GM19351 (cell line): ENCODE measurements at regions not wholly inside any gene's neighbourhood (a gene's known extent, or its start where the extent isn't known, plus 50 kb on each side); places are given as distances from the start of the nearest gene placed in this dataset.

Experiments
- ATAC-seq: cut with Tn5 transposase; IDR thresholded peaks from one replicate; pipeline ENCODE4 v1.9.1; 2021; ENCODE audit warnings: mild to moderate bottlenecking, moderate library complexity; ENCODE audit not compliant: unreplicated experiment

DNA sequence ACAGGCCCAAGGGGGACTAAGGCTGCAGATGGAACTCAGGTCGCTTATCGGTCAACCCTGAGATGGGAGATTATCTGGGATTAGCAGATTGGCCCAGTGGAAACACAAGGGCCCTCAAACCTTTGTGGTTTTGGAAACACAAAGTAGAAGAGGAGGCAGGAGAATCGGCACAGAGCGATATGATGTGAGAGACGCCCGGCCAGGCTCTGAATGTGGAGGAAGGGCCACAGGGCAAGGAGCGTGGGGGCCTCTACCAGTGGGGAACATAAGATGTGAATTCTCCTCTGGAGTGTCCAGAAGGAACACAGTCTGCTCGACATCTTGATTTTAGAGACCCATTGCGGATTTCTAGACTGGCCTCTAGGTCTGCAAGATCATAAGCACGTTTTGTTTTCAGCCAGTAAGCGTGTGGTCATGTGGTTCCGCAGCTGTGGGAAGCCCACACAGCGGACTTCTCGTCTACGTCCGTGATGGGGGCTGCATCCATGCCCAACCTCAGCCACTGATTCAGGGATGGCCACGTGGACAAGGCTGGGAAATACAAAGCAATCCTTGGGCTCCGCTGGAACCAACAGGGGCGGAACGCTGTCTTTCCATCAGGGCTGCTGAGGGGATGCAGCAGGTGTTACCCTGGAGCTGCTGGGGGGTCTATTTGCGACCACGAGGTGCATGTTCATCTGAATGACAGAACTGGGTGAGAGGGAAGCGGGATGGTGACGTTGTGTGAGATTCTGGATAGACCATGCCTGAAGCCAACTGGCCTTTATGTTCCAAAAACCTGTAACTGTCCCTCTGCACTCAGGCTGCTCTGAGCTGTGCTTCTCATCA is 127.6 kb upstream of the PMEPA1 start:
- ATAC-seq: no peak

DNA sequence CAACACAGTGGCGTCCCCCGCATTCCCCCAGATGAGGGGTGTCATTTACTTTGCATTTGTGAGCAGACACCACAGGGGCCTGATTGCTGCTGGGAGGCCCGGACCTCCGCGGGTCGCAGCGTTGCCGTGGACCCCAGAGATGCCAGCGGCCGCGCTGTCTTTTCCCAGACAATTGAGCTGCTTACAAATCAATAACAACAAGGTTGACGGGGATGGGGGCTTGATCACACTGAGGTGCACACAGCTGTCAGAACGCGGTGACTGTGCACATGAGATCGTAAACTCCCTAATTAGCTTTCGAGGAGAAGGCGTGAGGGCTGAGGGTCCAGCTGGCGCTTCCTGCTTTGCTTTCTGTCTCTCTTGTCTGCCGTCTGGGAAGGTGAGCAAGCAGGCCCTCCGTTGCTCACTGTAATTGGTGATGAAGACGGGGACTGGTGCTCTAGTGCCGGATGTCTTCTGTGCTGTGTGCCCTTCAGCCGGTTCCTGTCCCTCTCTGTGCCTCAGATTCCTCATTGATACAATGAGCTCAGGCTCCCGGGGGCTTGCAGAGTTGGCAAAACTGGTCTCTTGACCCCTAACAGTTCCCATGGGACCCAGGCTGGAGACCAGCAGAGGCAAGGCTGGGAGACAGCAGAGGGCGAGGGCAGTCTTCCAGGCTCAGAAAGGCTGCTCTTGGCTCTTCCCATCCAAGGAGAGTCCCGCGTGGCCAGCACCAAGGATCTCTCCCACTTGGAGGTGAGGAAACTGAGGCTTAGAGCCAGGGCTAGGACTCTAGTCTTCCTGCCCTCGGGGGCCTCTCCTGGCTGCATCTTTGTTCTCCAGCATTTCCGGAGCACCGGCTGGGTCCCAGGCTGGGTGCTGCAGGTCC is 126.0 kb upstream of the PMEPA1 start:
- ATAC-seq: no peak

DNA sequence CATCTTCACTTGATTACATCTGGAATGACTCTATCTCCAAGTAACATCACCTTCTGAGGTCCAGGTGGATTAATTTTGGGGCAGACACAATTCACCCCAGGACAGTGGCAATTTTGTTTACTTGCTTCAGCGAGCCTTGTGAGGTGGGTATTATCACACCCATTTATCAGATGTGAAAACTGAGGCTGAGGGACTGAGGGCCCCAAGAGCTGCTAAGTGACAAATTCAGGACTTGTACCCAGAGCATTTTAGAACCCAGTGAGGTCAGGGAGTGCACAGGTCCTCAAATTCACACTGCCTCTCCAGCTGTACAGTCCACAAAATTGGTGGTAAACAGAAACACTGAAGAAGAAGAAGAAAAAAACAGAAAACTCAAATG is 125.2 kb upstream of the PMEPA1 start:
- ATAC-seq: no peak

DNA sequence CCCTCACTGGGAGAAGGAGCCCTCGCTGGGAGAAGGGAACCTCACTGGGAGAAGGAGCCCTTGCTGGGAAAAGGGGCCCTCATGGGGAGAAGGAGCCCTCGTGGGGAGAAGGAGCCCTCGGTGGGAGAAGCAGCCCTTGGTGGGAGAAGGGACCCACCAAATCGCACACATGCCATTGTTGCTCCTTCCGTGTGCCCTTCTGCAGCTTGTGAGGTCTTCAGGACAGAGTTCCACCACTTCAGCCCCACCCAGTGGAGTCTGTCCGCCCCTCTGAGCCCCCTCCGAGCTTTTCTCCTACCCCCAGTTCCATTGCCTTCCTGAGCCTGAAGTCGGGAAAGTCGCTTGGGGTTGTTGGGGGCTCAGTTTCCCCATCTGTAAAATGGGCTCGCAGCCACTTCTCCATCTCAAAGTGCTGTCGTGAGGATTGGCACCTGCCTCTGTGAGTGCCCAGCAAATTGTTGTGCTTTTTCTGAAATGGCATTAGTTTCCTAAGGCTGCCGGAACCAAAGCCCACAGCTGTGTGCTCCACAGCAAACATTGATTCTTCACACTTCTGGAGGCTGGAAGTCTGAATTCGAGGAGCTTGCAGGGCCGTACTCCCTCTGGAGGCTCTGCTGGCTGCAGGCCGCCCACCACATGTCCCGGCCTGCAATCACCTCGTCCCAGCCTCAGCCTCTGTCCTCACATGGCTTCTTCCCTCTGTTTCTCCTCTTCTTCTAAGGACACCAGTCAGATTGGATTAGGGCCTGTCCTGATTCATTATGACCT is 124.7 kb upstream of the PMEPA1 start:
- ATAC-seq: no peak

DNA sequence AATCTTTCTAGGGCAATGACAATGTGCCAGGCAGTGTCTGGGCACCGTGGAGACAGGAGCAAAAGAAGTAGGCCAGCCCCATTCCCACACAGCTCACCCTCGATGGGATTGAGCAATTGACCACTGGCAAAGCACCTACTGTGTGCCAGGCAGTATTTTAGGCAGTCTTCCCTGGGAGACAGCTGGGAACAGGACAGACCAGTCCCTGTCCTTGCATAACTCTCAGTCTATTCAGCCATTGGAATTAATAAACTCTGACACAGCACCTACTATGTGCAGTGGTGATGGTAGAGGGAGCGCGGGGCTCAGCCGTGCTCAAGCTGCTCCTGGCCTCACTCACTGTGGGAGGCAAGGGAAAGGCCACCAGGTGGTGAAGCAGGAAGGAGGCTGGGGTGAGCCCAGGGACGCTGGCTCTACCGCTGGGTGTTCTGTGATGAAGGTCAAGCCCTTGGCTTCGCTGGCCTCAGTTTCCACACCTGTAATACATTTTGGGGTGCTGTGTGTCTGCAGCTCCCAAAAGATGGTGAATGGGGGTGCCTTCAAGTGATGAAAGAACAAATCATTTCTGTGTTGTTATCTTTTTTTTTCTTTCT is 122.3 kb upstream of the PMEPA1 start:
- no peak for ATAC-seq

DNA sequence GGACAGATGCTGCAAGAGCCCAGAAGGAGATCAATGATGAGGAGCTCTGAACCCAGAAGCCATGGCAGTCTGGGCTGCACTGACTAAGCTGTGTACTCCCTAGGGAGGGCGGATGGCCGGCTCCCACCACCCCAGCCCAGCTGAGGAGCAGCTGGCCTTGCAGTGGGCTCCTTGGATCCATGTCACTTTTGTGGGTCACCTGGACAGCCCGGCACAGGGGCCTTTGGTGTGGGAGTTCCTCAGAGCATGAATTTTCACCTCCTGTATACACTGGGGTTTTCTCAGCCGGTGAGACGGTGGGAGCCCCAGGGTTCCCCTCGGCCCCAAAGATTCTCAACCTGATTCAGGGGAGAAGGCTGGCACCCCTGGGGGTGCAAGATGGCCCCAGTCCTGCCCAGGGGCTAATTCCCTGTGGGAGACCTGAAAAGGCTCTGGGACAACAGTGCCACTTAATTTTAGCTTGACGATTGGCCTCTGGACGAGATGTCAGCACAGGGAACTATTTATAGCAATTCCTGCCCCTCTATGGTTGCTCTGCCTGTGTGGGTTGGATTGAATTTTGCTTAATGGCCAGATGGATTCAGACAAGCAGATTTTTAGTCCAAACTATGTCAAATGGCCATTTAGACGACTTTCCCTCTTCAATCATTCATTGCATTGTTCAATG is 121.6 kb upstream of the PMEPA1 start:
- ATAC-seq: no peak

DNA sequence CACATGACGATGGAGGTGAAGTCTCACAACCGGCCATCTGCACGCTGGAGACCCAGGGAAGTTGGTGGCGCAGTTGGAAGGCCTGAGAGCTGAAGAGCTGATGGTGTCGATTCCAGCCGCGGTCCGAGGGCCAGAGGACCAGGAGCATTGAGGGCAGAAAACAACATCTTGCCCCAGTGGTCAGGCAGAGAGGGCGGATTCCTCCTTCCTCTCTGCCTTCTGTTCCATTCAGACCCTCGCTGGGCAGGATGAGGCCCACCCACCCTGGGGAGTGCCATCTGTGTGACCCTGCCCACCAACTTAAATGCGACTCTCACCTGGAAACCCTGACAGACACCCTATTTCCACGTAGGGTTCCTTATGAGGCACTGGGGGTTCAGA is 120.7 kb upstream of the PMEPA1 start:
- no peak for ATAC-seq

DNA sequence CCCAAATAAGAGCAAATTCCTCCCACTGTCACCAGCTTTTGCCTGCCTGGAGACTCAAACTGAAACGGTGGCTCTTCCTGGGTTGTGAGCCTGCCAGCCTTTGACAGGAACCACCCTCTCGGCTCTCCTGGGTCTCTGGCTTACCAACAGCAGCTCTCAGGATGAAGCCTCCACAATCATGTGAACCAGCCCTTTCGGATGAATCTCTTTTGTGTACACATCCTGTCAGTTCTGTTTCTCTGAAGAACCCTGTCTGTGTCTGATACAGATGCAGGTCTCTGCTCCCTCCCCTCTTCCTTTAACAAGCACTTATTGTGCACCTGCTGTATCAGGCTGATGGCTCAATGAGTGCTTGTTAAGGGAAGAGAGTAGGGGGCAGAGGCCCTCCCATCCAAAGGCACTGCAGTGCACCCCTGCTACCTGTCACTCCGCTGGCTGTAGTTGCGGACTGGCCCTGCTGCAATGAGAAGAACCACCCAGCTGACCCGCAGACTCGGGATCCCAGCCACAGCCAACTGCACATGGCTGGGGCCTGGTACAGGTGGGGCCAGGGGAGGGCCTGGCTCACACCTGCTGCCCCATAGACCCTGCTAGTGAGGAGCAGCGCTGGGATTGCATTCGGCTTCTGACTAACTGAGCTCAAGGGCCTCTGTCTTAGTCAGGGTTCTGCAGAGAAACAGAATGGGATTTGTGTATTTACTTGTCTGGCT is 120.1 kb upstream of the PMEPA1 start:
- no peak for ATAC-seq

DNA sequence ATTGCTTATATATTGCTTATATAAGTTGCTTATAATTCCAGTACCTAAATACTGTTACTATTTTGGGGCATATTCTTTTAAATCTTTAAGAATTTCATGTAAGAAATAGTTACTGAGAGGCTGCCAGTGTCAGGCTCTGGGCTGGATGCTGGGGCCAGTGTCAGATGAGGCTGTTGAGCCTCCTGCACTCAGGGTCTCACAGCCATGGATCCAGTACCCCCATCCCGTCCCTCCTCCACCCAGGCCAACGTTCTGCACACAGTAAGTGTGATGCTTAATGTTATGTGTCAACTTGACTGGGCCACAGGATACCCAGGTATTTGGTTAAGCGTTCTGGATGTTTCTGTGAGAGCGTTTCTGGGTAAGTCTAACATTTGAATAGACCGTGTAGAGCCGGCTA is 119.5 kb upstream of the PMEPA1 start:
- ATAC-seq: no peak

DNA sequence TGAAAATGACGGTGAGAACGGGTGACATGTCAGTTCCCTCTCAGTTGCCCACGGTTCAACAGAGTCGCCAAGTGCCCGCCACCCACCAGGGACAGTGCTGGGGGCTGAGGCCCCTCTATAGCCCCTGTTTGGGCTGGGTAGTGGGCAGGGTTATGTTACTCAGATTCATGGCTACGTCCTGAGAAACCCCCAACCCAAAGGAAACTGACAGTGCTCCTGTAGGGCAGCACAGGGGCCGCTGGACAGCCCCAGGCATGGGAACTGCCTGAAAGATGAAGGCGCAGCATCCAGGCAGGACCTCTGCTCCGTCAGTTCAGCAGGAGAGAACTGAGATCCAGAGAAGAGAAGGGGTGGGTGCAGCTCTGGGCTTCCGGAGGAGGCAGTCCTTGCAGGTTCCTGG is 118.9 kb upstream of the PMEPA1 start:
- no peak for ATAC-seq

DNA sequence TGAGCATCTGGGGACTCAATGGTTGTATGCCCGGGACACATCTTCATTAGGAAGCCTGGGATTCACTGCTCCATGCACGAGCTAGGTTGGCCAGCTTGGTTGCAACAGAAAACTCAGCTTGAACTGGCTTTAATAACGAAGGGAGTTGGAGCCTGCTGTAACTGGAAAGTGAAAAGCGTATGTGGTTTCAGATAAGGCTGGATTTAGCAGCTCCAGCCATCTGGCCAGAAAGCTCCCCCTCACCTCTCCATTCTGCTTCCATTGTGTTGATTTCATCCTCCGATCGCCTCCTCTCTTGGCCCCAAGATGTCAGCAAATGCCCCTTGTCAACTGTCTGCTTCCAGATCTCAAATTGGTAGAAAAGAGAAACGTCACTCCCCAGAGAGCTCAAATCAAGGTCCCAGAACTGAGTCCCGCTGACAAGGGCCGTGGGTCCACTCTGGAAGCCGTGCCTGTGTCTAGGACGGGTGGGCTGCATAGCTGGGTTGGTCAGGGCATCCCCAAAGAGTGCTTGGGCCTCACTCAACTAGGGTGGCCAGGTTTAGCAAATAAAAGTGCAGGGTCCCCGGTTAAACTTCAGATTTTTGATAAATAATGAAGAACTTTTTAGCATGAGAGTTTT is 117.0 kb upstream of the PMEPA1 start:
- no peak for ATAC-seq

DNA sequence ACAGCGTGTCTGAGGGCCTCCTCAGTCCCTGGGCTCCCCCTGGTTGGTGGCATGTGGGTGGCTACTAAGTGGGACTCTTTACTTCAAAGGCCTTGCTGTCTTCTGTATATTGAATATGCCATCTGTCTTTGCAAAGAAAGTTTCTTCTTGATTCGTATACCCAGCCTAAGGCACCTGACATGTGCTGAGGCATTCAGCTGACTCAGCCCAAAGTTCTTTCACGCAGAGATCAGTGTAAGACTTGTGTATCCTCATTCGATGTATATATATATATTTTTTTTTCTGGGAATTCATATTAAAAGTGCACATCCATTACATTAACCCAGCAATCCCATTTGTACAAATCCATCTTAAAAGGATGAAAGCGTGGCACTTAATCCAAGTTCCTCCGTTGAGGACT is 115.1 kb upstream of the PMEPA1 start:
- no peak for ATAC-seq

DNA sequence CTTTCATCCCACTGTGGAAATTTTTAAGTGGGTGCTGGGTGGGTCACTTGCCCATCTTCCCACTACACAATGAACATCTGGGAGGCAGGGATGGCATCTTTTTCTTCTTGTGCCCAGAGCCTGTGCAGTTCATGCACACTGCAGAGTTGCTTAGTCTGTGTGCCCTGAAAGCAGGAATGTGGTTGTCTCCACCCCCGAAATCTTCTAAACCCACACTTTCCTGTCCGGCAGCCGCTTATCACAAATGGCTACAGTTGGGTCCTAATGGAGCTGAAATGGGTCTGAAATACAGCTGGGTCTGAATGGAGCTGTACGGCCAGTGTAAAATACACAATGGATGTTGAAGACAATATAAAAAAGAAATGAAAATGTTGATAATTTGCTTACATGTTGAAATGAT is 112.1 kb upstream of the PMEPA1 start:
- ATAC-seq: no peak

DNA sequence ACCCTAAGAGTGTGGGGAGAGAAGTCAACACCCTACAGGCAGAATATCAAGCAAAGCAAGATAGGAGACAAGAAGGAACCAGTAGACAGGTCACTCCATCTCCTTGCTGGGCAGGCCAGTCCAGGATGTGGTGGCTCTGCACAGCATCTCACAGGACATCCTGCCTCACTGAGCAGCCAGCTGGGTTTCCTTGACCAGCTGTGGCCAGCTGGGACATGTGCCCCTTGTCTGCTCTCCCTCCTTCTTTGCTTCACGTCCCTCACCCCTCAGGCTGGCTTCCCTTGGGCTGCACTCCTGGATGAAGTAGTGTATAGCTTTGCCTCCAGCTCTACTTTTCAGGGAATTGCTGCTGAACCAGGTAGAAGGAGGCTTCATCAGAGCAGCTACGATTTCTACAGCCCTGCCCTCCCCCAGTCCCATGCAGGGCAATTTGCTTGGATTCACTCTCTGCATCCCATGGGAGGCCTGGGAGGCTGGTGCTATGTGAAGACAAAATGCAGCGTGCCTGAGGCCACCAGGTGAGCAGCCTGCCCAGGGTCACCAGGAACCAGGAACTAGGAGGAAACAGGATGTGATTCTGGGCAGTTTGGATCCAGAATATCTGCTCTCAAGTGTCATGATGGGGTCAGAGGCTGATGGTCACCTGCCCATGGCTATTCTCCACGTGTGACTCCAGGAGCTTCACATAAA is 110.0 kb upstream of the PMEPA1 start:
- ATAC-seq: no peak

DNA sequence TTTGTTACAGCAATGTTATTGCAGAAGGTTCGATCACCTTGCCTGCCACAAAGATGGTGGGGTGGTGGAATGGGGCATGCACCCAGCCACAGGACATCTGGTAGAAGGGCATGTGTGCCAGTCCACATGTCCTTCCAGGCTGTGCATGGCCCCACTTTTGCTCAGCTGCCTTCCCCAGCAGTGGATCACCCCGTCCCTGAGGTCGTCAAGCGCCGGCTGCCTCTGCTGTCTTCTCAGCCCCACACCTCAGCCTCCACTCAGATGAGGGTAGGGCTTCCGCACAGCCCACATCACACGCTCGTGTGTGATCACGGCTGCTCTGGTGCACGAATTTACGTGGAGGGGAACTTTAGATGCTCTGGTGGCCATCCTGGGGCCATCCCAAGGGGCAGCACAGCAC is 109.5 kb upstream of the PMEPA1 start:
- ATAC-seq: no peak

DNA sequence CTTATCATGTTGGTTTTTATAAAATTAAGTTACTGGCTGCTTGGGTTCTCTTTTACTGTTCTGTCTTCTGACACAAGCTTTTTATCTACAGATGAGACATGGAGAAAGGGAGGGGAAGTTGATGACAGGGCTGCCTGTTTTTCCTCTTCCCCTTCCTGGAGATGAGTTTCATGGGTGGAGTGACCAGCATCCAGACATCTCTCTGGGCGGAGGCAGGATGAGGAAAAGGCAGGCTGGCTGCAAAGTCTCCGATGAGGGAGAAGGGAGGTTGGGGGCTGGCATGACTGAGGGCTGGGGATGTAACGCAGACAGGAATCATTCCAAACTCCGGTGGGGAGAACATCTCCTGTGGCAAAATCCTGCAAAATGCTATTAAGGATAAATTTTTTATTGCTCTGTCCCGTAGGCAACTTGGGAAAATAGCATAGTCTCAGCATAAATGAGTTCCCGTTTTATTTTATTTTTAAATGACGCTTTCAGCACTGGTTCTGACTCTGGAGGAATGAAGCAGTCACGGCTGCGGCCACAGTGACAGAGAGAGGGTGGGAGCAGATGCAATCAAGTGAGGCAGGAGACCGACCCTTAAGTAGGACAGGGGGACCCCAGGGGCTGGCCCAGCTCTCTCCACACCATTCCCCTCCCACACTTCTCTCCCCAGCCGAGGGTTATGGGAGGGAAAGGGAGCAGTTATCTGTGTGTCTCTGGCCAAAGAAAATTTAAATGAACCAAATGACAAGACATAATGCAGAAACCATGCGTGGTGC is 108.8 kb upstream of the PMEPA1 start:
- ATAC-seq: no peak

DNA sequence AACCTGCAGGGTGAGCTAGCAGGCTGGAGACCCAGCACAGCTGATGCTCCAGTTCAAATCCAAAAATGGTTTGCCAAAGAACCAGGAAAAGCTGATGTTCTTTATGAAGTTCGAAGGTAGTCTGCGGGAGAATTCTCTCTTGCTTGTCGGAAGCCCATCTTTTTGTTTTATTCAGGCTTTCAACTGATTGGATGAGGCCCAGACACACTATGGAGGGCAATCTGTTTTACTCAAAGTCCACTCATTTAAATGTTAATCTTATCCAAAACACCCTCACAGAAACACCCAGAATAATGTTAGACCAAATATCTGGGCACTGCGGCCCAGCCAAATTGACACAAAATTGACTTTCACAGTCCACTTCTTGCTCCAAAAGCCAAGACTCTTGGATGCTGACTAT is 105.6 kb upstream of the PMEPA1 start:
- no peak for ATAC-seq

DNA sequence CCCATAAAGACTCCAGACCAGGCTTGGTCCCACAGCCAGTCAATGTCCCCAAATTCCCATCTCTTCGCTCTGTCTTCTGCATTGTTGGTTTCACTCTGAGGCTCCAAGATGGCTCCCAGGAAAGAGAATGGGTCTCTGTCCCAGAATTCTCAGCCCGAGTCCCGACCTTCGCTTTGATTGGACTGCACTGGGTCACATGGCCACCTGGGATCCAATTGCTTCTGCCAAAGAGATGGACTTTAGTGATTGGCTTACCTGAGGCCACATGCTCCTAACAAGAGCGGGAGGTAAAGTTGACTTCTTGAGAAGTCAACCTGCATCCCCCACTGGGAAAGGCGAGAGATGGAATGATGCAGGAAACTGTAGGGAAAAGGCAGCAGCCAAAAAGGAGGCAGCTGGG is 104.7 kb upstream of the PMEPA1 start:
- no peak for ATAC-seq
